Ishikawa (cell line): ENCODE measurements at regions not wholly inside any gene's neighbourhood (a gene's known extent, or its start where the extent isn't known, plus 50 kb on each side); places are given as distances from the start of the nearest gene placed in this dataset.

Experiments
- CEBPB ChIP-seq: IDR thresholded peaks from 2 replicates; pipeline ENCODE4 v1.6.1; 2012
- CREB1 ChIP-seq: IDR thresholded peaks from 2 replicates; pipeline ENCODE4 v1.6.1; 2012; ENCODE audit warnings: low read depth
- EGR1 ChIP-seq: IDR thresholded peaks from 2 replicates; pipeline ENCODE4 v1.6.1; 2012
- EP300 ChIP-seq: IDR thresholded peaks from 2 replicates; pipeline ENCODE4 v1.6.1; 2012; ENCODE audit warnings: borderline replicate concordance
- FOXM1 ChIP-seq: IDR thresholded peaks from 2 replicates; pipeline ENCODE4 v1.6.1; 2012; ENCODE audit warnings: low read depth, borderline replicate concordance
- NFIC ChIP-seq: IDR thresholded peaks from 2 replicates; pipeline ENCODE4 v1.6.1; 2012
- RAD21 ChIP-seq: IDR thresholded peaks from 2 replicates; pipeline ENCODE4 v1.6.1; 2012; ENCODE audit warnings: low read depth
- TAF1 ChIP-seq: IDR thresholded peaks from 2 replicates; pipeline ENCODE4 v1.6.1; 2012; ENCODE audit warnings: low read depth, mild to moderate bottlenecking
- TCF12 ChIP-seq: IDR thresholded peaks from 2 replicates; pipeline ENCODE4 v1.6.1; 2012; ENCODE audit warnings: low read depth
- TEAD4 ChIP-seq: IDR thresholded peaks from 2 replicates; pipeline ENCODE4 v1.6.1; 2012
- YY1 ChIP-seq: IDR thresholded peaks from 2 replicates; pipeline ENCODE4 v1.6.1; 2012; ENCODE audit warnings: low read depth
- ZBTB7A ChIP-seq: IDR thresholded peaks from 2 replicates; pipeline ENCODE4 v1.6.1; 2012; ENCODE audit warnings: low read depth
- TF ChIP-seq, protein P1 (sequence below): IDR thresholded peaks from 2 replicates; pipeline ENCODE4 v1.6.1; 2012
- TF ChIP-seq, protein P2 (sequence below): IDR thresholded peaks from 2 replicates; pipeline ENCODE4 v1.6.1; 2012
- TF ChIP-seq, protein P3 (sequence below): IDR thresholded peaks from 2 replicates; pipeline ENCODE4 v1.6.1; 2012; ENCODE audit warnings: low read depth, mild to moderate bottlenecking

DNA sequence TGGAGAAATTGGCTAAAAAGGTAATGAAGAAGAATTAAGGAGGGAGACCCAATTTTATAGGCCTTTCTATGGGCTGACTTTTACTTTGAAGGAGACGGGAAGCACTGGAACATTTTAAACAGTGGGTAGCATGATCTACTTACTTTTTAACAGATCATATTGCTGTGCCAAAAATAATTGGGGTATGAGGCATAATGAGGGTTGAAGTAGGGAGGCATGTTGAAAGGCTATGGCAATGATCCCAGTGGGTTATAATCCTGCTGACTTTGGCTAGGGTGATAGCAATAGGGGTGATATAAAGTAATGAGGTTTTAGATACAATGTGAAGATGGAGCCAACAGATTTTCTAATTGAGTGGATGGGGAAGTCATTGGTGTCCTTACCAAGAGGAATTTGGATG lies 73.2 kb downstream of the GPR37 start:
- TF ChIP-seq NFIC (no peak), ZBTB7A (no peak), YY1 (no peak), FOXM1 (no peak), CREB1 (no peak), EP300 (no peak), RAD21 (no peak), TEAD4 (no peak), EGR1 (no peak), TAF1 (no peak), CEBPB (no peak), TCF12 (no peak)
- TF ChIP-seq, protein P1, sequence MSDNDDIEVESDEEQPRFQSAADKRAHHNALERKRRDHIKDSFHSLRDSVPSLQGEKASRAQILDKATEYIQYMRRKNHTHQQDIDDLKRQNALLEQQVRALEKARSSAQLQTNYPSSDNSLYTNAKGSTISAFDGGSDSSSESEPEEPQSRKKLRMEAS = no peak
- TF ChIP-seq, protein P2, sequence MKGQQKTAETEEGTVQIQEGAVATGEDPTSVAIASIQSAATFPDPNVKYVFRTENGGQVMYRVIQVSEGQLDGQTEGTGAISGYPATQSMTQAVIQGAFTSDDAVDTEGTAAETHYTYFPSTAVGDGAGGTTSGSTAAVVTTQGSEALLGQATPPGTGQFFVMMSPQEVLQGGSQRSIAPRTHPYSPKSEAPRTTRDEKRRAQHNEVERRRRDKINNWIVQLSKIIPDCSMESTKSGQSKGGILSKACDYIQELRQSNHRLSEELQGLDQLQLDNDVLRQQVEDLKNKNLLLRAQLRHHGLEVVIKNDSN = no peak
- TF ChIP-seq, protein P3, sequence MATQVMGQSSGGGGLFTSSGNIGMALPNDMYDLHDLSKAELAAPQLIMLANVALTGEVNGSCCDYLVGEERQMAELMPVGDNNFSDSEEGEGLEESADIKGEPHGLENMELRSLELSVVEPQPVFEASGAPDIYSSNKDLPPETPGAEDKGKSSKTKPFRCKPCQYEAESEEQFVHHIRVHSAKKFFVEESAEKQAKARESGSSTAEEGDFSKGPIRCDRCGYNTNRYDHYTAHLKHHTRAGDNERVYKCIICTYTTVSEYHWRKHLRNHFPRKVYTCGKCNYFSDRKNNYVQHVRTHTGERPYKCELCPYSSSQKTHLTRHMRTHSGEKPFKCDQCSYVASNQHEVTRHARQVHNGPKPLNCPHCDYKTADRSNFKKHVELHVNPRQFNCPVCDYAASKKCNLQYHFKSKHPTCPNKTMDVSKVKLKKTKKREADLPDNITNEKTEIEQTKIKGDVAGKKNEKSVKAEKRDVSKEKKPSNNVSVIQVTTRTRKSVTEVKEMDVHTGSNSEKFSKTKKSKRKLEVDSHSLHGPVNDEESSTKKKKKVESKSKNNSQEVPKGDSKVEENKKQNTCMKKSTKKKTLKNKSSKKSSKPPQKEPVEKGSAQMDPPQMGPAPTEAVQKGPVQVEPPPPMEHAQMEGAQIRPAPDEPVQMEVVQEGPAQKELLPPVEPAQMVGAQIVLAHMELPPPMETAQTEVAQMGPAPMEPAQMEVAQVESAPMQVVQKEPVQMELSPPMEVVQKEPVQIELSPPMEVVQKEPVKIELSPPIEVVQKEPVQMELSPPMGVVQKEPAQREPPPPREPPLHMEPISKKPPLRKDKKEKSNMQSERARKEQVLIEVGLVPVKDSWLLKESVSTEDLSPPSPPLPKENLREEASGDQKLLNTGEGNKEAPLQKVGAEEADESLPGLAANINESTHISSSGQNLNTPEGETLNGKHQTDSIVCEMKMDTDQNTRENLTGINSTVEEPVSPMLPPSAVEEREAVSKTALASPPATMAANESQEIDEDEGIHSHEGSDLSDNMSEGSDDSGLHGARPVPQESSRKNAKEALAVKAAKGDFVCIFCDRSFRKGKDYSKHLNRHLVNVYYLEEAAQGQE = no peak

DNA sequence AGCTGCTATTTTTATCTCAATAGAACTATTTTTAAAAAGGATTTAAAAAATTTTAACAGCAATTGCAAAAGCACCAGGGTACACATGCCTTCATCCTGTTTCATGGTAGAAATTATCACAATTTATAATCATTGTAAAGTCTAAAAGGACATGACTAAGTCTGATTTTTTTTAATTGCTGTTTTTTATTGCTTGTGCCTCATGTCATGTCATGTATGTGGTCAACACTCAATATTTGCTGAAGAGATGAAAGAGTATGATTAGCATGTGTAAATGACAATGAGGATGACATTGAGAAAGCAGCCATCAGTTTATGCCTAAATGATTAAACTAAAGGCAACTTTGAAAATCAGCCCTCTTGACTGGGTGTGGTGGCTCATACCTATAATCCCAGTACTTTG lies 74.8 kb downstream of the GPR37 start:
- TF ChIP-seq NFIC = no peak
- TF ChIP-seq, protein P1 = no peak
- no peak for TF ChIP-seq TAF1
- TF ChIP-seq CREB1 = no peak
- no peak for TF ChIP-seq EP300
- no peak for TF ChIP-seq YY1
- no peak for TF ChIP-seq CEBPB
- no peak for TF ChIP-seq TEAD4

DNA sequence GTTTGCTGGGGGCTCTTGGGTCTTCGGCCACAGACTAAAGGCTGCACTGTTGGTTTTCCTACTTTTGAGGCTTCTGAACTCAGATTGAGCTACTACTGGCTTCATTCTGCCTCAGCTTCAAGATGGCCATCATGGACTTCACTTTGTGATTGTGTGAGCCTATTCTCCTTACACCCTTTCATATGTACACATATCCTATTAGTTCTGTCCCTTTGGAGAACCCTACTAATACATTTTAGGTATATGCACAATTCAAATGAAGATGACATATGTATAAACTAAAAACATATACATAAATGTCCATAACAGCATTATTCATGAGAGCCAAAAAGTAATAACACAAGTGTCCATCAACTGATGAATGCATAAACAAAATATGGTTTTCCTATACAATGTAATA lies 75.7 kb downstream of the GPR37 start:
- no peak for TF ChIP-seq CEBPB
- TF ChIP-seq, protein P3 = no peak
- TF ChIP-seq NFIC = no peak
- TF ChIP-seq, protein P1 = no peak
- no peak for TF ChIP-seq EGR1
- TF ChIP-seq CREB1 = no peak
- no peak for TF ChIP-seq TAF1
- no peak for TF ChIP-seq ZBTB7A
- TF ChIP-seq, protein P2 = no peak
- no peak for TF ChIP-seq RAD21
- TF ChIP-seq EP300 = no peak
- TF ChIP-seq TCF12 = no peak
- TF ChIP-seq FOXM1 = no peak
- no peak for TF ChIP-seq YY1
- no peak for TF ChIP-seq TEAD4

DNA sequence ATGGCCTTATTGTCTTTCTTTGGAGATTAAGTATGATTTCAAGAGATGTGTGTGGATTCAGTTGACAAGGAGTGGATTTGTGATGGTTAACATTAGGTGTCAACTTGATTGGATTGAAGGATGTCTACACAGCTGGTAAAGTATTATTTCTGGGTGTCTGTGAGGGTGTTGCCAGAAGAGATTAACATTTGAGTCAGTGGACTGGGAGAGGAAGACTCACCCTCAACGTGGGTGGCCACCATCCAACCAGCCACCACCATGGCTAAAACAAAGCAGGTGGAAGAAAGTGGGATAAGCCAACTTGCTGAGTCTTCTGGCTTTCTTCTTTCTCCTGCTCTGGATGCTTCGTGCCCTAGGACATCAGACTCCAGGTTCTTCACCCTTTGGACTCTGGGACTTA lies 76.1 kb downstream of the GPR37 start:
- no peak for TF ChIP-seq FOXM1
- TF ChIP-seq, protein P3 = no peak
- no peak for TF ChIP-seq RAD21
- TF ChIP-seq, protein P2 = no peak
